Adrenal gland (tissue), 5 donors: ENCODE measurements at regions not wholly inside any gene's neighbourhood (a gene's known extent, or its start where the extent isn't known, plus 50 kb on each side); places are given as distances from the start of the nearest gene placed in this dataset.

Source experiments
- CTCF ChIP-seq, 6 experiments: fragments of 450-650 bp in 4 of 6; fragments of 200-600 bp in 2 of 6; sonication (generic) in 1 of 6; IDR thresholded peaks; 1 replicate in 5 of 6; 2 replicates in 1 of 6; pipeline versions ENCODE4 v1.5.1 to v1.8.0; 2016 to 2021; ENCODE audit warnings: antibody characterized with exemption in 6 of 6, mild to moderate bottlenecking in 2 of 6, moderate library complexity in 1 of 6
- POLR2A ChIP-seq, 2 donors: fragments of 450-650 bp; IDR thresholded peaks; one replicate each; pipeline ENCODE4 v1.6.1; 2017; ENCODE audit warnings: antibody characterized with exemption in 2 of 2, mild to moderate bottlenecking in 2 of 2, moderate library complexity in 1 of 2
- donor health status: DM: no; HTN: no; CAD: no.

- TF ChIP-seq CTCF (IDR thresholded peaks at IDR 0.05) (no peak), POLR2A (IDR thresholded peaks at IDR 0.05) (no peak)
These were observed 183.4 kb downstream of the KLF13 start for GRCh38 chr15:31510057-31510456.
